Activated T-helper 1 cell treated with anti-CD3 and anti-CD28 coated beads, Interleukin-2, amount 50 U/mL, for 16 hours (primary cell): ENCODE measurements at regions not wholly inside any gene's neighbourhood (a gene's known extent, or its start where the extent isn't known, plus 50 kb on each side); places are given as distances from the start of the nearest gene placed in this dataset.

ENCODE experiments used
- DNase-seq, 2 donors: peaks; one replicate each; pipeline ENCODE4 v3.0.0-alpha.2; 2020; ENCODE audit warnings: low read depth in 1 of 2, low spot score in 1 of 2

DNA sequence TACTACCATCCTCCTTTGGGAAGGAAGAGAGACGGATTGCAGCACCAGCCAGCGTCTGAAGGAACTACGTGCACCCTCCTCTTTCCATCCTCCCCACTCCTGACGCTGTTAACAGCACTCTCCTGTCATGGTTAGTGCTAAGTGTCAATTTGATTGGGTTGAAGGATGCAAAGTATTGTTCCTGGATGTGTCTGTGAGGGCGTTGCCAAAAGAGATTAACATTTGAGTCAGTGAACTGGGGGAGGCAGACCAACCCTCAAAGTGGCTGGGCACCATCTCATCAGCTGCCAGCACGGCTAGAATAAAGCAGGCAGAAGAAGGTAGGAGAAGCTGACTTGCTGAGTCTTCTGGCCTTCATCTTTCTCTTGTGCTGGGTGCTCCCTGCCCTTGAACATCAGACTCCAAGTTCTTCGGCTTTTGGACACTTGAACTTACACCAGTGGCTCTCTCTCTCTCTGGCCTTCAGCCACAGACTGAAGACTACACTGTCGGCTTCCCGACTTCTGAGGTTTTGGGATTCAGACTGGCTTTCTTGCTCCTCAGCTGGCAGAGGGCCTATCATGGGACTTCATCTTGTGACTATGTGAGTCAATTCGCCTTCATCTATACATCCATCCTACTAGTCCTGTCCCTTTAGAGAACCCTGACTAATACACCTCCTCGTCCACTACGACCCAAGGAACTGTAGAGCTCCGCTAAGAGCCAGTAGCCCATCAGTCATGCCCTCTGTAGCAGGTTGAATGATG lies 128.2 kb upstream of the HES1 start:
- DNase-seq, result no peak

GRCh38 chr3:194009019-194009418 lies 126.9 kb upstream of the HES1 start:
- no peak for DNase-seq

DNA sequence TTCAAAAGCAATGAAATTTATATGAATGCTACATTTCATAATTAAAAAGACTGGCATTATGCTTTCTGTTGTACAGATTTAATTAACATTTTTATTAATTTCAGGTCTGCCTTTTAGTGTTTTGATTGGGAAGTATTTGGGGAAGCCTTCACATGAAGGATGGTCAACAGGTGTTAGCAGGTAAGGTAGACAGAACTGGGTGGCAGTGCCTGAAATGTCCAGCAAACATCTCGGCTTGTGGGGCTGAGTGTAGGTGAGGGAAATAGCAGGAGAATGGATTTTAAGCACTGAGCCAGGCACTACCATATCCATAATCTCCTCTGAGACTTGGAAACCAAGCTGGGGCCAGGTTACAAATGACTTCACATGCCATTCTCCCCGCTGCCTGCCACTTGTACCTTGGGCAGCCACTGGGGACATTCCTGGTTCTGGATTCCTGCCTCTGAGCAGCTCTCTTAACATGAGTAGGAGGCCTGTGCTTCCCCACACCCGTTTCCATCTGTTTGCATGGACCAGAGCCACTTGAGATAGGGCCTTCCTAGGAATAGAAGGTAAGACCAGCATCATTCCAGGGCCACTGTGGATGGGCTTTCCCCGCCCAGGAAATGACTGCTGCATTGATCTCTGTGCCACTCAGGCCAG lies 125.9 kb upstream of the HES1 start:
- DNase-seq, result no peak

- DNase-seq, result no peak
These were observed 124.1 kb upstream of the HES1 start for GRCh38 chr3:194011807-194012206.

DNA sequence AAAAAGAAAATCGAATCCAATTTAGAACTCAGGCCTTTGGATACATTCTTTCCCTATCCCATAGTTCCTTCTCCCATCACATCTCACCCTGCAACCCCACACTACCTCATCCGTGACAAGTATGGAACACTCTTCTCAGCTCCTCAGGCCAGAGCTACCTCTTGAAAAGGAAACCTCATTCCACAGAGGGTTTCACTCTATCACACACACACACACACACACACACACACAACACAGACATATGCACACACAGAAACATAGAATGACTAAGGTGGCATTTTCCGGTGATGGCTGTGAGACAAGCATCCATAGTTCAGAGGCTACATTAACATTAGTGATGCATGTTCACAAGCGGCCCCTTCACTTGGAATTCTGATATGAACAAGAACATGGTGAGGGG lies 122.0 kb upstream of the HES1 start:
- no peak for DNase-seq

DNA sequence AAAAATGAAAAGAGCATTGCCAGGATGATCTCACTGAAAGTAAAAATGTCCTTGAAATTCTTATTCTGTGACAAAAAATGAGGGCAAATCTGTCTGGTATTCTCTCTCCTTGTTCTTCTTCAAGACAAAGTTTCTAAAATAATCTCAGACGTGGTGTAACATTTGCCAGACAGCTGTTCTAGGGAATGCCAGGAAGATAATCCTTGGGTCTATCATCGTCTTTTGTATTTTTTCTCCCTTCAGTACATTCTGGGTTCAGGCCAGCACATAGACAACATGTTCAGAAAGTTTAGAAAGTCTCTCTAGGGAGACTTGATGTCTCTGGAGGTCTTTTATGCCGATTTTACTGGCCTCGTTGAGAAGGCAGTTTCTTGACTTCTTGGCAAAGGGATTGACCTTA lies 121.2 kb upstream of the HES1 start:
- no peak for DNase-seq

DNA sequence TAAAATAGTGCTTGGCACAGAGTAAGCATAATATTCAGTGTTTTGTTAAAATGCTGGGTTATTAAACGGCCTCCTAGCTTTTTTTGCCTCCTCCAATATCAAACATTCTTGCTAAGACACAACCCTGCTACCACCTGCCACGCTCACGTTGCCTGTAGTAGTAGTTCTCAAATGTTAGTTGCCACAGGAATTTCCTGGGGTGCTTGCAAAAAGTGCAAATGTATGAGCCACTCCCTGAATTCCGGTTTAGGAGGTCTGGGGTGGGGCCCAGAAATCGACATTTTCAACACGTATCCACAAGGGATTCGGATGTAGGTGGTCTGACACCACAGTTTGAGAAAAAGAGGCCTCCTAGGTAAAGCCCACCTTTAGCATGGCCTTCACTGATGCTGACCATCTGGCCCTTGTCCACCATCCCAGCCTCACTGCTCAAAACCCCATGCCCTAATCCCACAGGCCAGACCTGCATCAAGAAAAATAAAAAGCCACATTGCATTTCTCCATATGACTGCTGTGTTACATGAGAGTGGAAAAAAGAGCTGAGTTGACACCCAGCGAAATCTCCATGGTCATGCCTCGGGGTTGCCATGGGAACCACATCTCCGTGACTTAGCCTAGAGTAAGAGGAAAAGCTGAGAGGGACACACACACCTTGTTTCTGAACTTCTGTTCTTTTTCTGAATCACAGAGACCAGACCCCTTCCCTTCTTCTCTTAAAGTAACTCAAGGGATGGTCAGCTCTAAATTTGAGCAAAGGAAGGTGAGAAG lies 116.4 kb upstream of the HES1 start:
- no peak for DNase-seq

DNA sequence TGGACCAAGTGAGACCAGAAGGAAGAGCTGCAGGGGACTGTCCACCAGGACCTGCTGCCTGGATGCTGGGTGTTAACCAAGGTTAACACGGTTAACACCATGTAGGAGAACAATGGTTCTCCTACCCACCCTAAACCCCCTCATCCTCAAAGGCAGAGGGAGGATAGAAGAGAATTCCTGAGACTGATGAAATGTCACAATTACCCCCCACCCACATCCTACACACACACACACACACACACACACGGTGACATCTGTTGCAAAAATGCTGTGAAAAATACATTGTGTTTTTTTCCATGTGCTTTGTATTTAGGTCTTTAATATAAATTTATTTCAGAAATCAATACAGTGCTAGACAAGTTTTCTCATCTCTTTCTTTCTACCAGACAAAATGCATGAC lies 113.9 kb upstream of the HES1 start:
- DNase-seq, result no peak

- no peak for DNase-seq
These were observed 113.1 kb upstream of the HES1 start for GRCh38 chr3:194022816-194023215.

GRCh38 chr3:194023501-194024280 lies 112.3 kb upstream of the HES1 start:
- no peak for DNase-seq

DNA sequence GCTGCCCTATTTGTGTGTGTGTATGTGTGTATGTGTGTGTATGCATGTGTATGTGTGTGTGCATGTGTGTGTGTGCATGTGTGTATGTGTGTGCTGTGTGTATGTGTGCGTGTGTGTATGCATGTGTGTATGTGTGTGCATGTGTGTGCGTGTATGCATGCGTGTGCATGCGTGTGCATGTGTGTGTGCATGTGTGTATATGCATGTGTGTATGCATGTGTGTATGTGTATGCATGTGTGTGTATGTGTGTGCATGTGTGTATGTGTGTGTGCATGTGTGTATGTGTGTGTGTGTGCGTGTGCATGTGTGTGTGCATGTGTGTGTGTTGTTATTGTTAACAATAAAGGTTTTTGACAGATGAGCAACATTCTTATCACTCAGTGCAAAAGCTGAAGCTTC lies 110.8 kb upstream of the HES1 start:
- DNase-seq, result no peak

DNA sequence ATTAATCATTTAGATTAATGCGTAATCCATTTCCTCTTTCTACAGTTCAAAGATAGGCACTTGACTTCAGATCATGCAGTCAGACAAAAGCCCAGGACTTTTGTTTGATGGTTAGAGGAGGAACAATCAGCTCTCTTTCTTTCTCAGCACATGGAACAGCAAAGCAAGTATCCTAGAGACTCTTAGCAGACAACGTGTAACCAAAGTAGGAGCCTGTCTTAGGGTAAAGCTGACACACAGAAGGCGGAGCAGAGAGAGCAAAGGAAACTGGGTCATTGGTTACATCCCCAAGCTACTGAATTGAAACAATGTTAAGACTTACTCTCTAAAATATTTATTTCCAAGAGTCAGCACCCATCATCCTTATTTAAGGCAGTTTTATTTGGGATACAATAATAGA lies 110.0 kb upstream of the HES1 start:
- no peak for DNase-seq

- DNase-seq, result no peak
These were observed 107.4 kb upstream of the HES1 start for GRCh38 chr3:194028434-194029004.

GRCh38 chr3:194029846-194030245 lies 106.1 kb upstream of the HES1 start:
- DNase-seq, result no peak

- DNase-seq, result no peak
These were observed 105.6 kb upstream of the HES1 start for GRCh38 chr3:194030372-194030771.

DNA sequence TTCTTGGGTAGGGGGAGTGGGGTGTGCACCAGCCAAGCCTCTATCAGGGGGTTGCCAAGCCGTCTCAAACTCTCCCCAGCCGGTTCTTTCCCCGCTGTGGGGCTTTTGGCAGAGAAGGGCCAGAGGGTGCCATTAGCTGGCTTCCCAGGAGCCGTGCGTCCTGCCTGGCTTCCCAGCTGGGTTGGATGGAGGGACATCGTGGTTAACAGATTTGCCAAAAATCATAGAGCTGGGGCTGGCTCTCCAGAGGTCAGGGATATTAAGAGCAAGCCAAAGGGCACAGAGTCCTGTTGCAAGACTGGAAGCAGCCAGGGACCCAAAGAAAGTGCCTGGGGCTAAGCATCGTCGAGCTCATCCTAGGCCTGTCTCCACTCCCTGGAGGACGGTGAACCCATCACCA lies 104.6 kb upstream of the HES1 start:
- no peak for DNase-seq

DNA sequence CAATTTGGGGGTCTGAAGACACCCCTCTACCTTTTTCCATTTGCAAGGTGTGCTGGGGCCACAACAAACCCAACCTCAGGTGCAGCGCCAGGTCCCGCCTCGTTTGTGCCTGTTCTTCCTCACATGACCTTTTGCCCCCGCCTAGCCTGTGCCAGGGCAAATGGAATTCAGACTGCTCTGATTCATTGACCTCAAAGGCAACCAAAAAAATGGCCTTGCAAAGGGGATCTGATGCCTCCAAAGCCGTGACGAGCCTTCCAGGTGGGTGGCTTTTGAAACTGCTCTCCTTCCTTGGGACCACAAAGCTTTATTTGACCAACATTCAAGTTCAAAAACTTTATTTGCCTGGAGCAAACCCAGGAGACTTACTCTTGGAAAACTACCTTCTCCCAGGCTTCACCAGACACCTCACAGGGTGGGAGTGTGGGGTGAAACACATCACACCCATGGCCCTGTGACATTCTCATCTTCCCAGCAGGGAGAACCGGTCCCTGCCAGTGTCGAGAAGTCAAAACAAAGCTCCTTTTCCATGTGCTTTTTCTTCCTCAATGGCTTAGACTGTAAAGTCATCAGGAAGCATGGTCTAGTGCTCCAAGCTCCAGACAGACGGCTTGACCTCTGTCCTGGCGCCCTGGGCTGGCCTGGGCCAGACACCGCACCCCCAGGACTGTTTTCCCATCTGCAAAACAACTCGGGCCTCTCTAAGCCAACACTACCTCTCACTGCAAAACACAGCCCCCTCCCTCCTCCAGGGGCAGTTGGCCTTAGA lies 103.9 kb upstream of the HES1 start:
- DNase-seq, result no peak

- DNase-seq, result no peak
These were observed 103.0 kb upstream of the HES1 start for GRCh38 chr3:194032828-194033435.

GRCh38 chr3:194034346-194035336 lies 101.3 kb upstream of the HES1 start:
- DNase-seq, result no peak
